Suprapubic skin (tissue), 4 donors: ENCODE measurements at regions not wholly inside any gene's neighbourhood (a gene's known extent, or its start where the extent isn't known, plus 50 kb on each side); places are given as distances from the start of the nearest gene placed in this dataset.

ENCODE experiments used
- DNase-seq, 2 donors: peaks; one replicate each; pipeline ENCODE4 v3.0.0-alpha.2; 2019; ENCODE audit warnings: low spot score in 2 of 2
- H3K27ac ChIP-seq: fragments of 200-600 bp; sonication (generic); one replicate; pipeline ENCODE4 v1.5.1; 2019
- H3K27me3 ChIP-seq: fragments of 200-600 bp; sonication (generic); one replicate; pipeline ENCODE4 v1.5.1; 2019
- H3K36me3 ChIP-seq: fragments of 200-600 bp; sonication (generic); one replicate; pipeline ENCODE4 v1.5.1; 2019
- H3K4me1 ChIP-seq: fragments of 200-600 bp; sonication (generic); one replicate; pipeline ENCODE4 v1.5.1; 2019
- H3K4me3 ChIP-seq: fragments of 200-600 bp; sonication (generic); one replicate; pipeline ENCODE4 v1.5.1; 2019; ENCODE audit warnings: mild to moderate bottlenecking
- H3K9me3 ChIP-seq: fragments of 200-600 bp; sonication (generic); one replicate; pipeline ENCODE4 v1.5.1; 2019
- CTCF ChIP-seq, 2 donors: fragments of 200-600 bp in 1 of 2; fragments of 450-650 bp in 1 of 2; sonication (generic) in 1 of 2; IDR thresholded peaks; one replicate each; pipeline ENCODE4 v1.5.1; 2016 to 2019; ENCODE audit warnings: antibody characterized with exemption in 2 of 2, mild to moderate bottlenecking in 1 of 2, moderate library complexity in 1 of 2
- EP300 ChIP-seq: sonication (generic); formaldehyde crosslinking; IDR thresholded peaks from one replicate; pipeline ENCODE4 v1.6.1; 2017; ENCODE audit warnings: antibody characterized with exemption
- POLR2A ChIP-seq, 2 donors: fragments of 450-650 bp; IDR thresholded peaks; one replicate each; pipeline ENCODE4 v1.6.1; 2017; ENCODE audit warnings: antibody characterized with exemption in 2 of 2, mild to moderate bottlenecking in 2 of 2, moderate library complexity in 2 of 2
- POLR2AphosphoS5 ChIP-seq, 3 donors: sonication (generic); formaldehyde crosslinking; IDR thresholded peaks; one replicate each; pipeline ENCODE4 v1.6.1; 2017; ENCODE audit warnings: antibody characterized with exemption in 3 of 3
- WGBS: methylation state at CpG from one replicate; pipeline ENCODE4 v1.1.5; 2018; 5-methylcytosine and 5-hydroxymethylcytosine counted together

- no peaks in the 10 kb centered on the region for H3K4me1 ChIP-seq
- no peaks in the 10 kb centered on the region for H3K9me3 ChIP-seq
- TF ChIP-seq POLR2A (IDR thresholded peaks at IDR 0.05) (no peak), POLR2AphosphoS5 (IDR thresholded peaks at IDR 0.05) (no peak), CTCF (IDR thresholded peaks at IDR 0.05) (no peak), EP300 (no peak)
- H3K4me3 ChIP-seq: no peak overlapping the region
- H3K27me3 ChIP-seq: no peaks in the 10 kb centered on the region
- DNase-seq: no peak
- 38% methylated on average over 4 of the region's 4 CpGs for WGBS
- no peak overlapping the region for H3K27ac ChIP-seq
- no peaks in the 10 kb centered on the region for H3K36me3 ChIP-seq
Measured at GRCh38 chrX:25166546-25166945, 150.8 kb upstream of the ARX start.

GRCh38 chrX:25166145-25166544 lies 150.4 kb upstream of the ARX start:
- Histone ChIP-seq H3K27me3 (no peaks in the 10 kb centered on the region), H3K36me3 (no peaks in the 10 kb centered on the region), H3K4me1 (no peaks in the 10 kb centered on the region), H3K27ac (no peak overlapping the region), H3K4me3 (no peak overlapping the region), H3K9me3 (no peaks in the 10 kb centered on the region)
- TF ChIP-seq POLR2AphosphoS5 (IDR thresholded peaks at IDR 0.05): no peak
- TF ChIP-seq CTCF (IDR thresholded peaks at IDR 0.05): no peak
- TF ChIP-seq EP300: no peak
- 40% methylated on average over 4 of the region's 4 CpGs for WGBS
- DNase-seq: no peak

- Histone ChIP-seq H3K4me3 (no peak overlapping the region), H3K27ac (no peak overlapping the region), H3K4me1 (no peaks in the 10 kb centered on the region), H3K27me3 (no peaks in the 10 kb centered on the region), H3K9me3 (no peaks in the 10 kb centered on the region), H3K36me3 (no peaks in the 10 kb centered on the region)
- 35% methylated on average over 2 of the region's 2 CpGs for WGBS
- TF ChIP-seq EP300 (no peak), POLR2AphosphoS5 (IDR thresholded peaks at IDR 0.05) (no peak), POLR2A (IDR thresholded peaks at IDR 0.05) (no peak), CTCF (IDR thresholded peaks at IDR 0.05) (no peak)
- no peak for DNase-seq
Measured at GRCh38 chrX:25158635-25159034, 142.9 kb upstream of the ARX start.

- H3K4me3 ChIP-seq: no peak overlapping the region
- H3K9me3 ChIP-seq: no peaks in the 10 kb centered on the region
- no peaks in the 10 kb centered on the region for H3K36me3 ChIP-seq
- H3K27ac ChIP-seq: no peak overlapping the region
- WGBS: 60% methylated on average over 3 of the region's 3 CpGs
- no peak for DNase-seq
- no peak for TF ChIP-seq POLR2AphosphoS5 (IDR thresholded peaks at IDR 0.05)
- TF ChIP-seq CTCF (IDR thresholded peaks at IDR 0.05): no peak
- TF ChIP-seq POLR2A (IDR thresholded peaks at IDR 0.05): no peak
- TF ChIP-seq EP300: no peak
- no peaks in the 10 kb centered on the region for H3K4me1 ChIP-seq
- H3K27me3 ChIP-seq: no peaks in the 10 kb centered on the region
Measured at GRCh38 chrX:25156832-25157231, 141.1 kb upstream of the ARX start.

GRCh38 chrX:25156323-25156722 lies 140.6 kb upstream of the ARX start:
- Histone ChIP-seq H3K9me3 (no peaks in the 10 kb centered on the region), H3K27me3 (no peaks in the 10 kb centered on the region), H3K4me1 (no peaks in the 10 kb centered on the region), H3K27ac (no peak overlapping the region), H3K4me3 (no peak overlapping the region), H3K36me3 (no peaks in the 10 kb centered on the region)
- WGBS: 41% methylated on average over 3 of the region's 3 CpGs
- no peak for TF ChIP-seq CTCF (IDR thresholded peaks at IDR 0.05)
- TF ChIP-seq POLR2AphosphoS5 (IDR thresholded peaks at IDR 0.05): no peak
- TF ChIP-seq EP300: no peak
- TF ChIP-seq POLR2A (IDR thresholded peaks at IDR 0.05): no peak
- no peak for DNase-seq
